ENCODE measurements at regions not wholly inside any gene's neighbourhood (a gene's known extent, or its start where the extent isn't known, plus 50 kb on each side); places are given as distances from the start of the nearest gene placed in this dataset.

DNA sequence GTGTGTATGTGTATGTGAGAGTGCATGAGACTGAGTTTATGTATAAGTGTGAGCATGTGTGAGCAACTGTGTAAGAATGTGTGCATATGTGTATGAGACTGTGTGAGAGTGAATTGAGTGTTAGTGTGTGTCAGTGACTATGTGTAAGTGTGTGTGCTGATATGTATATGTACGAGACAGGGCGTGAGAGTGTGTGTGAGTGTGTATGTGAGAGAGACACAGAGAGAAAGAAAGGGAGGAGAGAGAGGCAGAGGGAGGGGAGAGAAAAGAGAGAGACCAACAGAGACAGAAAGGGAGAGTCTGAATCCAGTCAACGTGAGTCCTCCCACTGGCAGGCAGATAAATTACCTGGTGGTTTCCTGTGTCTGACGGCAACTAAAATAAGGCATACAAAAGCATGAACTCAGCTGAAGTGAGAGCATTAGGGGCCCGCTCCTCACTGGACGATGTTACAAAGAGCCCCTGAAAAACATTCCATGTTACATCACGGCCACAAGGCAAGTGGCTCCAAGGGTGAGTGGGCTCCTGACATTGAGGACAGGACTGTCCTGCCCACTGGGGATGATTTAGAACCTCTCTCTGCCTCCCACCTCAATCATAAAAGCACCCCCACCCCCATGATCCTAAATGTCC lies 66.6 kb upstream of the TIAM1 start:
- Histone ChIP-seq H3K27me3 (ENCODE audit: insufficient read depth, poor library complexity, severe bottlenecking) (no peaks in the 10 kb centered on the region), H3K36me3 (ENCODE audit: low read depth) (no peaks in the 10 kb centered on the region), H3K4me1 (ENCODE audit: insufficient read depth, poor library complexity, severe bottlenecking) (no peaks in the 10 kb centered on the region), H3K27ac (ENCODE audit: poor library complexity, severe bottlenecking) (no peak overlapping the region), H3K9me3 (ENCODE audit: severe bottlenecking) (no peaks in the 10 kb centered on the region), H3K4me3 (ENCODE audit: severe bottlenecking) (no peak overlapping the region)
- TF ChIP-seq, protein P1, sequence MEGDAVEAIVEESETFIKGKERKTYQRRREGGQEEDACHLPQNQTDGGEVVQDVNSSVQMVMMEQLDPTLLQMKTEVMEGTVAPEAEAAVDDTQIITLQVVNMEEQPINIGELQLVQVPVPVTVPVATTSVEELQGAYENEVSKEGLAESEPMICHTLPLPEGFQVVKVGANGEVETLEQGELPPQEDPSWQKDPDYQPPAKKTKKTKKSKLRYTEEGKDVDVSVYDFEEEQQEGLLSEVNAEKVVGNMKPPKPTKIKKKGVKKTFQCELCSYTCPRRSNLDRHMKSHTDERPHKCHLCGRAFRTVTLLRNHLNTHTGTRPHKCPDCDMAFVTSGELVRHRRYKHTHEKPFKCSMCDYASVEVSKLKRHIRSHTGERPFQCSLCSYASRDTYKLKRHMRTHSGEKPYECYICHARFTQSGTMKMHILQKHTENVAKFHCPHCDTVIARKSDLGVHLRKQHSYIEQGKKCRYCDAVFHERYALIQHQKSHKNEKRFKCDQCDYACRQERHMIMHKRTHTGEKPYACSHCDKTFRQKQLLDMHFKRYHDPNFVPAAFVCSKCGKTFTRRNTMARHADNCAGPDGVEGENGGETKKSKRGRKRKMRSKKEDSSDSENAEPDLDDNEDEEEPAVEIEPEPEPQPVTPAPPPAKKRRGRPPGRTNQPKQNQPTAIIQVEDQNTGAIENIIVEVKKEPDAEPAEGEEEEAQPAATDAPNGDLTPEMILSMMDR (IDR thresholded peaks at IDR 0.05; ENCODE audit: poor library complexity, severe bottlenecking), result no peak
- DNase-seq (ENCODE audit: low spot score), result no peak
- ATAC-seq (ENCODE audit: low read depth), result no peak

GRCh38 chr21:31409831-31410487 lies 65.9 kb upstream of the TIAM1 start:
- Histone ChIP-seq H3K27me3 (ENCODE audit: insufficient read depth, poor library complexity, severe bottlenecking) (no peaks in the 10 kb centered on the region), H3K27ac (ENCODE audit: poor library complexity, severe bottlenecking) (no peak overlapping the region), H3K9me3 (ENCODE audit: severe bottlenecking) (no peaks in the 10 kb centered on the region), H3K4me3 (ENCODE audit: severe bottlenecking) (no peak overlapping the region), H3K36me3 (ENCODE audit: low read depth) (no peaks in the 10 kb centered on the region), H3K4me1 (ENCODE audit: insufficient read depth, poor library complexity, severe bottlenecking) (no peaks in the 10 kb centered on the region)
- TF ChIP-seq, protein P1 (IDR thresholded peaks at IDR 0.05; ENCODE audit: poor library complexity, severe bottlenecking), result no peak
- ATAC-seq (ENCODE audit: low read depth) (no peak), DNase-seq (ENCODE audit: low spot score) (no peak)

GRCh38 chr21:31408301-31409088 lies 64.4 kb upstream of the TIAM1 start:
- DNase-seq (ENCODE audit: low spot score) (no peak), ATAC-seq (ENCODE audit: low read depth) (no peak)
- no peaks in the 10 kb centered on the region for H3K4me1 ChIP-seq (ENCODE audit: insufficient read depth, poor library complexity, severe bottlenecking)
- no peaks in the 10 kb centered on the region for H3K27me3 ChIP-seq (ENCODE audit: insufficient read depth, poor library complexity, severe bottlenecking)
- TF ChIP-seq, protein P1 (IDR thresholded peaks at IDR 0.05; ENCODE audit: poor library complexity, severe bottlenecking), result no peak
- no peaks in the 10 kb centered on the region for H3K36me3 ChIP-seq (ENCODE audit: low read depth)
- H3K27ac ChIP-seq (ENCODE audit: poor library complexity, severe bottlenecking), result no peak overlapping the region
- H3K9me3 ChIP-seq (ENCODE audit: severe bottlenecking), result no peaks in the 10 kb centered on the region
- no peak overlapping the region for H3K4me3 ChIP-seq (ENCODE audit: severe bottlenecking)

DNA sequence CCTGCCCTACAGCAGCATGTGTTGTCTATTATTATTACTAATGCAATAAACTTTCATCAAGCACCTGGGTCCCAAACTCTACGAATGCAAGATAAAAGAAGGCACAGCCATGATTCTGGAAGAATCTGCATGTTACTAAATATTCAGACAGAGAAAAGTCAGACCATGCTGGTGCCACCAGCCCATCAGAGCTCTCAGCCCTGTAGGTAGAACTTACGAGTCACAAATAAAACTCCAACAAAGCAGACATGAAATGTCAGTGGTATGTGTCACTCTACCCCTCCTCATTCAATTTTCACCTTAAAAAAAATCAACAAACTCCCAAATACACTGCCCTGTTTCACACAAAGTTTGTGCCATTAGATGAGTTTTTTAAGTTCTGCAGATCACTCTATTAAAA lies 62.4 kb upstream of the TIAM1 start:
- TF ChIP-seq, protein P1 (IDR thresholded peaks at IDR 0.05; ENCODE audit: poor library complexity, severe bottlenecking), result no peak
- Histone ChIP-seq H3K27me3 (ENCODE audit: insufficient read depth, poor library complexity, severe bottlenecking) (no peaks in the 10 kb centered on the region), H3K4me1 (ENCODE audit: insufficient read depth, poor library complexity, severe bottlenecking) (no peaks in the 10 kb centered on the region), H3K27ac (ENCODE audit: poor library complexity, severe bottlenecking) (no peak overlapping the region), H3K36me3 (ENCODE audit: low read depth) (no peaks in the 10 kb centered on the region), H3K9me3 (ENCODE audit: severe bottlenecking) (no peaks in the 10 kb centered on the region), H3K4me3 (ENCODE audit: severe bottlenecking) (no peak overlapping the region)
- DNase-seq (ENCODE audit: low spot score), result no peak
- no peak for ATAC-seq (ENCODE audit: low read depth)

All from RWPE2 (cell line).